ENCODE measurements at regions not wholly inside any gene's neighbourhood (a gene's known extent, or its start where the extent isn't known, plus 50 kb on each side); places are given as distances from the start of the nearest gene placed in this dataset.

- no peak overlapping the region for H3K4me3 ChIP-seq (ENCODE audit: low read depth, low read length)
- H3K36me3 ChIP-seq (ENCODE audit: control insufficient read depth, insufficient read depth, low read length), result no peaks in the 10 kb centered on the region
- peaks cover 2% of the 10 kb centered on the region for H3K27me3 ChIP-seq (ENCODE audit: control insufficient read depth, insufficient read depth, low read length)
- FAIRE-seq (no peak), DNase-seq (ENCODE audit: low read depth) (no peak)
- no peak for TF ChIP-seq CTCF (IDR thresholded peaks at IDR 0.05; ENCODE audit: insufficient read depth, low read length, severe bottlenecking)
Observed at GRCh38 chr12:63396135-63396534, 245.1 kb upstream of the AVPR1A start.

DNA sequence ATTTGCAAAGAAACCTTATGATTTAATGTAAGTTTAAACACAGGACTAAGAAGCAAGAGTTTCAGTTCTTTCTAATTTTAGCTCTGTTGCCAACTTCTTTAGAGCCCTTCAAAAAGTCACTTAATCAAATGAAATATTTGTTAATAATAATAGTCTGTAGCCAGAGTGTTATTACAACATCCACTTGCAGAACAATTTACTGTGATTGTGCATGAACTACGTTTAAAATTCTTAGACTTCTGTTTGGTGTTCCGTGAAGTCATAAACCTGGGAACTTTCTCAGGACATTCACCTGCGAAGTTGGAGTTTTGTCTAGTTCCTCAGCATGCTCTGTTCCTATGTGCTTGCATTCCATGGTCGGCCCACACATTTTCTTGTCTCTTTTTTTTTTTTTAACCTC lies 244.0 kb upstream of the AVPR1A start:
- Histone ChIP-seq H3K36me3 (ENCODE audit: control insufficient read depth, insufficient read depth, low read length) (no peaks in the 10 kb centered on the region), H3K4me3 (ENCODE audit: low read depth, low read length) (no peak overlapping the region), H3K27me3 (ENCODE audit: control insufficient read depth, insufficient read depth, low read length) (peaks cover 2% of the 10 kb centered on the region)
- DNase-seq (ENCODE audit: low read depth), result no peak
- FAIRE-seq, result no peak
- no peak for TF ChIP-seq CTCF (IDR thresholded peaks at IDR 0.05; ENCODE audit: insufficient read depth, low read length, severe bottlenecking)

- H3K36me3 ChIP-seq (ENCODE audit: control insufficient read depth, insufficient read depth, low read length), result no peaks in the 10 kb centered on the region
- FAIRE-seq, result no peak
Observed at GRCh38 chr12:63394349-63394748, 243.3 kb upstream of the AVPR1A start.

DNA sequence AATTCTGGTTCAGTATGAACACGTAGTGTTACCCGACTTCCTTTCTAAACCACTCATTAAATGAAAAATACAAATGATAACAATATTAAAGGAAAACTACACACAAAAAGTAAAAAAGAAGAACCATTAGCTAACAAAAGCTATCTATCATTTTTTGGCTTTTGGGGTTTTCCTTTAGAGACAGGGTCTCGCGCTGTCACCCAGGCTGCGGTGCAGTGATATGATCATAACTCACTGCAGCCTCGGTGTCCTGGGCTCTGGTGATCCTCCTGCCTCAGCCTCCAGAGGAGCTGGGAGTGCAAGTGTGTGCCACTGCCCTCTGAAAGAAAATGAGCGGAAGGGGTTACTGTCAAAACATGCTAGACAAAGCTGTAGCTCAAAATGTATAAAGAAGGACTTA lies 238.2 kb upstream of the AVPR1A start:
- no peak for DNase-seq (ENCODE audit: low read depth)
- H3K4me3 ChIP-seq (ENCODE audit: low read depth, low read length), result no peak overlapping the region
- no peaks in the 10 kb centered on the region for H3K27me3 ChIP-seq (ENCODE audit: control insufficient read depth, insufficient read depth, low read length)
- TF ChIP-seq CTCF (IDR thresholded peaks at IDR 0.05; ENCODE audit: insufficient read depth, low read length, severe bottlenecking), result no peak
- FAIRE-seq, result no peak
- no peaks in the 10 kb centered on the region for H3K36me3 ChIP-seq (ENCODE audit: control insufficient read depth, insufficient read depth, low read length)

More at GRCh38 chr12:63394349-63394748, 243.3 kb upstream of the AVPR1A start:
- no peak for DNase-seq (ENCODE audit: low read depth)
- TF ChIP-seq CTCF (IDR thresholded peaks at IDR 0.05; ENCODE audit: insufficient read depth, low read length, severe bottlenecking), result no peak
- Histone ChIP-seq H3K27me3 (ENCODE audit: control insufficient read depth, insufficient read depth, low read length) (peaks cover 2% of the 10 kb centered on the region), H3K4me3 (ENCODE audit: low read depth, low read length) (no peak overlapping the region)

DNA sequence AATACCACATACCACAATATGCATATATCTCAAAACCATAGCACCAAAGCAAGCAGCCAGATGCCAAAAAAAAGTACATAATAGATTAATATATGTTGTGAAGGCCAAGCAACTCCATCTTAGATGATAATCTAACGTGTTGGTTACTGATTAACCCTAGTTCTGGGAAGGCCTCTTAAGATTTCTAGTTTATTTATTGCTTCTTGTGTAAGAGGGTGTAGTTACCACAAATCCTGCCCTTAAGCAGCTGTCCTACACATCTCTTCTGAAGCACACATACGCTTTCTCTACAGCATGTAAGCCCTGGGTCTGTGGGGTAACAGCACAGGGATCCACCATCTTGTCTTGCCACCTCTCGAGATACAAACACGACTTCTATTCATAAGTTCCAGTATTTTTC lies 236.8 kb upstream of the AVPR1A start:
- Histone ChIP-seq H3K36me3 (ENCODE audit: control insufficient read depth, insufficient read depth, low read length) (no peaks in the 10 kb centered on the region), H3K27me3 (ENCODE audit: control insufficient read depth, insufficient read depth, low read length) (no peaks in the 10 kb centered on the region), H3K4me3 (ENCODE audit: low read depth, low read length) (no peak overlapping the region)
- TF ChIP-seq CTCF (IDR thresholded peaks at IDR 0.05; ENCODE audit: insufficient read depth, low read length, severe bottlenecking), result no peak
- FAIRE-seq (no peak), DNase-seq (ENCODE audit: low read depth) (no peak)

DNA sequence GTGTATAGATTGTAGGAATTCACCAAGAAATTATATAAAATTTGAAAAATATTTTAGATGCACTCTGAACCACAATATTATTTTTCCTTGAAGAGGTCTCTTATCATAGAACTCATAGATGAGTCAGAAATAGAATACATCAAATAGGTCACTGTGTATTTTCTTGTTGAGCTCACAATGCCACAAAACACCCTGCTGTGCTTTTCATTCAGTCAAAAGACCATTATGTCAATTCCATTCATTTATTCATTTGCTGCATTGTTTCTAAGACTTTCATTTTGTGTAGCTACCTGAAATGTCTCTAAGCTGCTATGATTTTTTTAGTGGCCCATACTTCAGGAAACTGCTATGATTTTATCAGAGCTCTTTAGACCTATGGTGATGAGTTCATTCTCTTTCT lies 231.9 kb upstream of the AVPR1A start:
- no peak overlapping the region for H3K4me3 ChIP-seq (ENCODE audit: low read depth, low read length)
- H3K36me3 ChIP-seq (ENCODE audit: control insufficient read depth, insufficient read depth, low read length), result no peaks in the 10 kb centered on the region
- TF ChIP-seq CTCF (IDR thresholded peaks at IDR 0.05; ENCODE audit: insufficient read depth, low read length, severe bottlenecking), result no peak
- no peaks in the 10 kb centered on the region for H3K27me3 ChIP-seq (ENCODE audit: control insufficient read depth, insufficient read depth, low read length)
- FAIRE-seq (no peak), DNase-seq (ENCODE audit: low read depth) (no peak)
